Right atrium auricular region (tissue), 2 donors: ENCODE measurements at regions not wholly inside any gene's neighbourhood (a gene's known extent, or its start where the extent isn't known, plus 50 kb on each side); places are given as distances from the start of the nearest gene placed in this dataset.

Experiments used
- DNase-seq: peaks from one replicate; pipeline ENCODE4 v3.0.0-alpha.2; 2019; ENCODE audit warnings: low spot score
- H3K27ac ChIP-seq, 2 donors: fragments of 200-600 bp; sonication (generic); 1 replicate in 1 of 2; 2 replicates in 1 of 2; pipeline ENCODE4 v1.5.1; 2016 to 2019
- H3K27me3 ChIP-seq, 2 donors: fragments of 200-600 bp; sonication (generic); one replicate each; pipeline versions ENCODE4 v1.5.1 to v1.6.0; 2017 to 2019
- H3K36me3 ChIP-seq: fragments of 200-600 bp; sonication (generic); one replicate; pipeline ENCODE4 v1.5.1; 2016
- H3K4me1 ChIP-seq, 2 donors: fragments of 200-600 bp; sonication (generic); one replicate each; pipeline versions ENCODE4 v1.5.1 to v1.6.0; 2017 to 2019
- H3K4me3 ChIP-seq, 2 donors: fragments of 200-600 bp; sonication (generic); 1 replicate in 1 of 2; 2 replicates in 1 of 2; pipeline ENCODE4 v1.5.1; 2017 to 2019; ENCODE audit warnings: mild to moderate bottlenecking in 1 of 2, moderate library complexity in 1 of 2
- H3K9me3 ChIP-seq, 2 donors: fragments of 200-600 bp; sonication (generic); one replicate each; pipeline ENCODE4 v1.5.1; 2019
- CTCF ChIP-seq, 2 donors: fragments of 200-600 bp; sonication (generic); IDR thresholded peaks; one replicate each; pipeline ENCODE4 v1.5.1; 2019; ENCODE audit warnings: antibody characterized with exemption in 2 of 2

- Histone ChIP-seq H3K36me3 (no peaks in the 10 kb centered on the region), H3K4me1 (no peaks in the 10 kb centered on the region), H3K27me3 (no peaks in the 10 kb centered on the region), H3K27ac (no peak overlapping the region), H3K4me3 (no peak overlapping the region), H3K9me3 (no peaks in the 10 kb centered on the region)
- no peak for DNase-seq
- TF ChIP-seq CTCF (IDR thresholded peaks at IDR 0.05) = no peak
These were observed 537.9 kb downstream of the ANKRD7 start for GRCh38 chr7:118762451-118762850.

- Histone ChIP-seq H3K27ac (no peak overlapping the region), H3K9me3 (no peaks in the 10 kb centered on the region), H3K27me3 (no peaks in the 10 kb centered on the region), H3K36me3 (no peaks in the 10 kb centered on the region), H3K4me3 (no peak overlapping the region), H3K4me1 (no peaks in the 10 kb centered on the region)
- no peak for TF ChIP-seq CTCF (IDR thresholded peaks at IDR 0.05)
- no peak for DNase-seq
These were observed 539.7 kb downstream of the ANKRD7 start for GRCh38 chr7:118764221-118764620.

GRCh38 chr7:118771672-118772071 lies 547.2 kb downstream of the ANKRD7 start:
- TF ChIP-seq CTCF (IDR thresholded peaks at IDR 0.05) = no peak
- Histone ChIP-seq H3K9me3 (no peaks in the 10 kb centered on the region), H3K4me3 (no peak overlapping the region), H3K4me1 (no peaks in the 10 kb centered on the region), H3K27ac (no peak overlapping the region), H3K36me3 (no peaks in the 10 kb centered on the region), H3K27me3 (no peaks in the 10 kb centered on the region)
- DNase-seq = no peak

GRCh38 chr7:118777308-118777707 lies 552.8 kb downstream of the ANKRD7 start:
- Histone ChIP-seq H3K27me3 (no peaks in the 10 kb centered on the region), H3K4me1 (no peaks in the 10 kb centered on the region), H3K9me3 (no peaks in the 10 kb centered on the region), H3K27ac (no peak overlapping the region), H3K4me3 (no peak overlapping the region), H3K36me3 (no peaks in the 10 kb centered on the region)
- TF ChIP-seq CTCF (IDR thresholded peaks at IDR 0.05) = no peak
- no peak for DNase-seq

- H3K27ac ChIP-seq = no peak overlapping the region
These were observed 568.2 kb downstream of the ANKRD7 start for GRCh38 chr7:118792682-118793081.

More at GRCh38 chr7:118792682-118793081, 568.2 kb downstream of the ANKRD7 start:
- no peaks in the 10 kb centered on the region for H3K4me1 ChIP-seq
- H3K27me3 ChIP-seq = no peaks in the 10 kb centered on the region
- H3K4me3 ChIP-seq = no peak overlapping the region
- no peak for TF ChIP-seq CTCF (IDR thresholded peaks at IDR 0.05)
- H3K36me3 ChIP-seq = no peaks in the 10 kb centered on the region
- H3K9me3 ChIP-seq = no peaks in the 10 kb centered on the region
- DNase-seq = no peak
